Heart right ventricle (tissue), 16 donors: ENCODE measurements at regions not wholly inside any gene's neighbourhood (a gene's known extent, or its start where the extent isn't known, plus 50 kb on each side); places are given as distances from the start of the nearest gene placed in this dataset.

Experiments
- ATAC-seq, 8 donors: fragments of 200-7000 bp; cut with Tn5 transposase; one replicate each; pipeline ENCODE4 v1.9.1; 2020; ENCODE audit warnings: mild to moderate bottlenecking in 8 of 8, moderate library complexity in 8 of 8, moderate number of reproducible peaks in 1 of 8
- DNase-seq, 2 donors: peaks; one replicate each; pipeline ENCODE4 v3.0.0-alpha.2; 2020
- H3K27ac ChIP-seq, 10 donors: fragments of 200-600 bp; sonication (generic) in 2 of 10; one replicate each; pipeline versions ENCODE4 v1.5.0 to v1.8.0; 2020 to 2022; ENCODE audit warnings: mild to moderate bottlenecking in 3 of 10
- H3K27me3 ChIP-seq, 7 donors: fragments of 200-600 bp; one replicate each; pipeline ENCODE4 v1.8.0; 2021 to 2022; ENCODE audit warnings: mild to moderate bottlenecking in 2 of 7
- H3K36me3 ChIP-seq, 9 donors: fragments of 200-600 bp; sonication (generic) in 1 of 9; one replicate each; pipeline versions ENCODE4 v1.5.0 to v1.8.0; 2020 to 2022; ENCODE audit warnings: mild to moderate bottlenecking in 2 of 9
- H3K4me1 ChIP-seq, 9 donors: fragments of 200-600 bp; sonication (generic) in 1 of 9; one replicate each; pipeline versions ENCODE4 v1.5.0 to v1.8.0; 2020 to 2022; ENCODE audit warnings: mild to moderate bottlenecking in 4 of 9
- H3K4me3 ChIP-seq, 10 donors: fragments of 200-600 bp; sonication (generic) in 2 of 10; one replicate each; pipeline versions ENCODE4 v1.5.0 to v1.8.0; 2020 to 2022; ENCODE audit warnings: mild to moderate bottlenecking in 7 of 10, moderate library complexity in 2 of 10
- H3K9me3 ChIP-seq, 11 donors: fragments of 200-600 bp in 10 of 11; sonication (generic) in 2 of 11; one replicate each; pipeline versions ENCODE4 v1.5.0 to v1.8.0; 2013 to 2022; ENCODE audit warnings: mild to moderate bottlenecking in 2 of 11, control low read depth in 1 of 11, moderate library complexity in 1 of 11
- WGBS, 2 donors: extraction: QIAGEN DNeasy Blood & Tissue Kit; methylation state at CpG; one replicate each; pipeline ENCODE4 v1.1.7; 2013; ENCODE audit warnings: inconsistent platforms in 1 of 2; 5-methylcytosine and 5-hydroxymethylcytosine counted together
- intact Hi-C, 10 donors: fragments of 100-400 bp; cut with DNase I; formaldehyde crosslinking; loops; one replicate each; pipeline versions ENCODE4 v1.11.1 to v1.14.2; 2022
- TF ChIP-seq, protein P1 (sequence below), 9 donors: fragments of 200-600 bp; sonication (generic) in 2 of 9; IDR thresholded peaks; one replicate each; pipeline versions ENCODE4 v1.5.0 to v1.8.0; 2021 to 2022; ENCODE audit warnings: antibody characterized with exemption in 9 of 9, mild to moderate bottlenecking in 5 of 9, moderate library complexity in 1 of 9
- donor health status: Arrhythmogenic right ventricular cardiomyopathy.
- donor health status: ischemic (EF 13 %, LVEDD 7.1; RV severe dilation, severe dysfunction).
- donor health status: healthy with polysubstance abuse.
- donor health status: DM: no; HTN: yes; CAD: no.
- donor health status: DM: no; HTN: no; CAD: no.
- donor health status: ischemic (EF 25% LVEDD 6.9; RV normal size, moderate dysfunction).
- donor health status: ischemic (EF 25% LVEDD 5.7; RV mildly dilated, moderate dysfunction).
- donor health status: healthy.
- donor health status: DM: yes; HTN: yes; CAD: no.
- donor health status: Ischemic cardiomyopathy.
- donor health status: ischemic (EF 35%, LVEDD 5.7; RV mildly dilated, moderate dysfunction).
- donor health status: nonischemic (EF 11% LVEDD 7.7; RV severe dilation, severe dysfunction).
- donor health status: DM: yes; HTN: yes; CAD: no.
- donor health status: PGD.
- donor health status: ischemic (EF 29% LVEDD 5.4; RV normal size, mild dysfunction).
- donor health status: nonischemic (EF 23%, LVEDD 6.1; RV moderate dilation, normal function).

DNA sequence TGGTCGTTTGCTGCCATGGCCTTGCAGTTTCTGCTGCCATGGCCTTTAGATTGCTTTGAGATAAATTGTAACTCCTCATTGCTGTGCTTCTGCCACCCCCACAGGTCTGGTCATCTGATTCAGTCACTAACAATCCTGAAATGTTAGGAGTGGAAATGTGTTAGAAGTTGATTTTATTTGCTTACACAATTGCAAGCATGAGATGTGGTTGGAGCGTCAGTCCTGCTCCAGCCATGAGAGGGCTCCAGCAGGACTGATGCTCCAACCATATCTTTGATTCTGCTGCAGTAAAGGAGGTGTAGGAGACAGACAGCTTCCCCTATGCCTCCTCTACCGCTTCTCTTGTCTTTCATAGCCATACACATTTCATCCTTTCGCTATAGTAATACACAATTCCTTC, 226.8 kb upstream of the RGS6 start:
- Histone ChIP-seq H3K4me3 (no peak overlapping the region), H3K27ac (no peak overlapping the region), H3K27me3 (no peaks in the 10 kb centered on the region), H3K36me3 (peaks cover 0 to 48% (median 0%) of the 10 kb centered on the region in 9 donors), H3K9me3 (no peaks in the 10 kb centered on the region), H3K4me1 (peaks cover 0 to 10% (median 8%) of the 10 kb centered on the region in 9 donors)
- TF ChIP-seq, protein P1, sequence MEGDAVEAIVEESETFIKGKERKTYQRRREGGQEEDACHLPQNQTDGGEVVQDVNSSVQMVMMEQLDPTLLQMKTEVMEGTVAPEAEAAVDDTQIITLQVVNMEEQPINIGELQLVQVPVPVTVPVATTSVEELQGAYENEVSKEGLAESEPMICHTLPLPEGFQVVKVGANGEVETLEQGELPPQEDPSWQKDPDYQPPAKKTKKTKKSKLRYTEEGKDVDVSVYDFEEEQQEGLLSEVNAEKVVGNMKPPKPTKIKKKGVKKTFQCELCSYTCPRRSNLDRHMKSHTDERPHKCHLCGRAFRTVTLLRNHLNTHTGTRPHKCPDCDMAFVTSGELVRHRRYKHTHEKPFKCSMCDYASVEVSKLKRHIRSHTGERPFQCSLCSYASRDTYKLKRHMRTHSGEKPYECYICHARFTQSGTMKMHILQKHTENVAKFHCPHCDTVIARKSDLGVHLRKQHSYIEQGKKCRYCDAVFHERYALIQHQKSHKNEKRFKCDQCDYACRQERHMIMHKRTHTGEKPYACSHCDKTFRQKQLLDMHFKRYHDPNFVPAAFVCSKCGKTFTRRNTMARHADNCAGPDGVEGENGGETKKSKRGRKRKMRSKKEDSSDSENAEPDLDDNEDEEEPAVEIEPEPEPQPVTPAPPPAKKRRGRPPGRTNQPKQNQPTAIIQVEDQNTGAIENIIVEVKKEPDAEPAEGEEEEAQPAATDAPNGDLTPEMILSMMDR (IDR thresholded peaks at IDR 0.05): no peak
- 90 to 96% methylated on average over 4 of the region's 4 CpGs for WGBS, 2 donors
- intact Hi-C loops: no loop called here
- DNase-seq (no peak), ATAC-seq (no peak)

DNA sequence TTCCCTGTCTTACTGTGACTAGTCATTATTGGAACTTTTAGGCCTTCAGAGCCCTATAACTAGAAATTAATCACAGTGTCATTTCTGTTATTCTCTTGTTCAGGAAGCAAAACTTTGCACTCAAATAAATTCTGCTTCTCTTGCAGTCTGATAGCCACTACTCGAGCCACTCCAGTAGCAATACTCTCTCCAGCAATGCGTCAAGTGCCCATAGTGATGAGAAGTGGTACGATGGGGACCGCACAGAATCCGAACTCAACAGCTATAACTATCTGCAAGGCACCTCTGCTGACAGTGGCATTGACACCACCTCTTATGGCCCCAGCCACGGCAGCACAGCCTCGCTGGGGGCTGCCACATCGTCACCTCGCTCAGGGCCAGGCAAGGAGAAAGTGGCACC, 223.2 kb upstream of the RGS6 start:
- ATAC-seq: no peak
- 97 to 98% methylated on average over 9 of the region's 9 CpGs for WGBS, 2 donors
- TF ChIP-seq, protein P1 (IDR thresholded peaks at IDR 0.05): no peak

DNA sequence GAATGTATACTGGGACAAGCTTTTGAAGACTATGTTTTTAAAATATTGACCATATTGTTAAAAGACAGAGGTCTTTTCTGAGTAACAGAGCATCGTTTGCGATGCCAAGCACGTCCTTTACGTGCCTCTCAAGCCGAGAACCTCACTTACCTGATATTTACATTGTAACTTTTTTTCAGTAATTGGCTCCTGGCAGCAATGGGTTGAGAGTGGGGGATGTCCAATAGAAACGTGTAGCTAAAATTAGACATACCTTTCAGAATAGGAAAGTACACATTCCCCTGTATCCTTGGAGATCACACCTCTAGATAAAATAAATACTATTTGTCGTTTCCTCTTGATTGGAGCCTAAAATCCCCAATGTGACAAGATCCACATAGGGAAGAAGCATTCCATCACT, 222.2 kb upstream of the RGS6 start:
- Histone ChIP-seq H3K27me3 (no peaks in the 10 kb centered on the region), H3K9me3 (no peaks in the 10 kb centered on the region), H3K4me3 (no peak overlapping the region), H3K27ac (no peak overlapping the region), H3K4me1 (peaks cover 0 to 14% (median 3%) of the 10 kb centered on the region in 9 donors), H3K36me3 (peaks cover 0 to 23% (median 0%) of the 10 kb centered on the region in 9 donors)
- no peak for ATAC-seq
- TF ChIP-seq, protein P1 (IDR thresholded peaks at IDR 0.05): no peak
- no peak for DNase-seq
- intact Hi-C loops: no loop called here
- 89 to 97% methylated on average over 7 of the region's 7 CpGs for WGBS, 2 donors

More for the DNA sequence above, 223.2 kb upstream of the RGS6 start:
- intact Hi-C loops: no loop called here
- Histone ChIP-seq H3K4me3 (no peak overlapping the region), H3K36me3 (peaks cover 0 to 31% (median 0%) of the 10 kb centered on the region in 9 donors), H3K4me1 (peaks cover 0 to 14% (median 3%) of the 10 kb centered on the region in 9 donors), H3K9me3 (no peaks in the 10 kb centered on the region), H3K27me3 (no peaks in the 10 kb centered on the region), H3K27ac (no peak overlapping the region)
- DNase-seq: no peak

DNA sequence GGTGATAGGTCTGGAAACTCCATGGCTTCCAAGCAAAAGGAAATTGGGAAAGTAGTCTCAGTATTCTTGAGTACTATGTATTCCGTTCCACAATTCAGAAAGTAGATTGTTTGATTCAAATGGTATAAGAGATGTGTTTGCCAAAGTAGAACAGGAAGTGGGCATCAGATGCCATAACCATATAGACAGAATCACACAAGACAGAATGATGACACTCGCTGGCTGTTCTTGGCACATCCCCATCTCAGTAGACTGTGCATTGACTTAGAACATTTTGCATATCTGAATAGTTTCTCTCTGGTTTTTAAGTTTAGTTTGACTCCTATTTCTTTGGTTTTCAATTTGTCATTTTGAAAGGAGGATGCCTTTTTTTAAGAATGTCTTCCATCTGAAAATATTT, 221.1 kb upstream of the RGS6 start:
- Histone ChIP-seq H3K27me3 (no peaks in the 10 kb centered on the region), H3K9me3 (no peaks in the 10 kb centered on the region), H3K27ac (no peak overlapping the region), H3K4me3 (no peak overlapping the region), H3K36me3 (peaks cover 0 to 14% (median 0%) of the 10 kb centered on the region in 9 donors), H3K4me1 (peaks cover 0 to 14% (median 3%) of the 10 kb centered on the region in 9 donors)
- DNase-seq (no peak), ATAC-seq (no peak)
- intact Hi-C loops: no loop called here
- WGBS, 2 donors: 93 to 96% methylated on average over 2 of the region's 2 CpGs
- TF ChIP-seq, protein P1 (IDR thresholded peaks at IDR 0.05): no peak
